Right lobe of liver (tissue), 6 donors: ENCODE measurements at regions not wholly inside any gene's neighbourhood (a gene's known extent, or its start where the extent isn't known, plus 50 kb on each side); places are given as distances from the start of the nearest gene placed in this dataset.

Source experiments
- ATAC-seq, 4 donors: fragments of 200-7000 bp; cut with Tn5 transposase; one replicate each; pipeline ENCODE4 v1.9.1; 2020; ENCODE audit warnings: mild to moderate bottlenecking in 4 of 4, moderate library complexity in 4 of 4
- DNase-seq, 3 donors: peaks; one replicate each; pipeline ENCODE4 v3.0.0-alpha.2; 2020
- H3K27ac ChIP-seq, 3 donors: fragments of 200-600 bp; one replicate each; pipeline ENCODE4 v1.8.0; 2022
- H3K27me3 ChIP-seq, 2 donors: fragments of 200-600 bp; one replicate each; pipeline ENCODE4 v1.8.0; 2022
- H3K36me3 ChIP-seq, 4 donors: fragments of 200-600 bp; sonication (generic) in 1 of 4; one replicate each; pipeline versions ENCODE4 v1.5.1 to v1.8.0; 2017 to 2022; ENCODE audit warnings: control low read depth in 1 of 4
- H3K4me1 ChIP-seq, 4 donors: fragments of 200-600 bp; sonication (generic) in 1 of 4; one replicate each; pipeline versions ENCODE4 v1.5.1 to v1.8.0; 2017 to 2022; ENCODE audit warnings: control low read depth in 1 of 4
- H3K4me3 ChIP-seq, 3 donors: fragments of 200-600 bp; one replicate each; pipeline ENCODE4 v1.8.0; 2022
- H3K9me3 ChIP-seq, 4 donors: fragments of 200-600 bp; sonication (generic) in 1 of 4; one replicate each; pipeline versions ENCODE4 v1.5.1 to v1.8.0; 2017 to 2022; ENCODE audit warnings: control low read depth in 1 of 4
- CTCF ChIP-seq, 4 donors: fragments of 200-600 bp in 3 of 4; fragments of 450-650 bp in 1 of 4; IDR thresholded peaks; one replicate each; pipeline versions ENCODE4 v1.5.1 to v1.8.0; 2016 to 2022; ENCODE audit warnings: antibody characterized with exemption in 4 of 4, mild to moderate bottlenecking in 2 of 4
- POLR2A ChIP-seq: fragments of 450-650 bp; IDR thresholded peaks from one replicate; pipeline ENCODE4 v1.6.1; 2017; ENCODE audit warnings: antibody characterized with exemption, mild to moderate bottlenecking
- WGBS: methylation state at CpG from one replicate; pipeline ENCODE4 v1.1.6; 2018; ENCODE audit warnings: low coverage, low lambda C conversion rate; ENCODE audit not compliant: insufficient coverage; ENCODE audit errors: missing lambda C conversion rate; 5-methylcytosine and 5-hydroxymethylcytosine counted together
- intact Hi-C, 2 donors: fragments of 100-400 bp; cut with DNase I; formaldehyde crosslinking; loops; one replicate each; pipeline versions ENCODE4 v1.11.2 to v1.14.1; 2022
- donor health status: DM: no; HTN: yes; CAD: no.
- donor health status: DM: no; HTN: no; CAD: no.
- donor health status: DM: no; HTN: no; CAD: no.
- donor health status: DM: no; HTN: yes; CAD: no.
- donor health status: DM: no; HTN: yes; CAD: no.

GRCh38 chr12:19992311-19992710, 376.0 kb upstream of the PDE3A start:
- ATAC-seq (peak in 1 of 4 donors; percentile 12), DNase-seq (no peak)
- WGBS: 88% methylated on average over 1 of the region's 2 CpGs

GRCh38 chr12:19994968-19995367, 373.4 kb upstream of the PDE3A start:
- ATAC-seq (no peak), DNase-seq (no peak)
- H3K36me3 ChIP-seq: no peaks in the 10 kb centered on the region
- H3K27ac ChIP-seq: no peak overlapping the region
- H3K4me1 ChIP-seq: peaks cover 0 to 35% (median 7%) of the 10 kb centered on the region in 4 donors
- intact Hi-C loops: no loop called here
- H3K27me3 ChIP-seq: no peaks in the 10 kb centered on the region
- no peaks in the 10 kb centered on the region for H3K9me3 ChIP-seq
- no peak overlapping the region for H3K4me3 ChIP-seq
- TF ChIP-seq POLR2A (no peak), CTCF (IDR thresholded peaks at IDR 0.05) (peak; percentile 21 to 35 (median 32))

More at GRCh38 chr12:19992311-19992710, 376.0 kb upstream of the PDE3A start:
- H3K36me3 ChIP-seq: no peaks in the 10 kb centered on the region
- TF ChIP-seq CTCF (IDR thresholded peaks at IDR 0.05) (no peak), POLR2A (no peak)
- intact Hi-C loops: no loop called here
- no peak overlapping the region for H3K4me3 ChIP-seq
- no peaks in the 10 kb centered on the region for H3K9me3 ChIP-seq
- H3K27ac ChIP-seq: no peak overlapping the region
- H3K27me3 ChIP-seq: no peaks in the 10 kb centered on the region
- peaks cover 0 to 31% (median 6%) of the 10 kb centered on the region in 4 donors for H3K4me1 ChIP-seq

- peak overlapping the region in 1 of 3 donors; percentile 12 for H3K27ac ChIP-seq
Measured at GRCh38 chr12:19997656-19998400, 370.5 kb upstream of the PDE3A start.

GRCh38 chr12:19998411-19998810, 369.9 kb upstream of the PDE3A start:
- no peaks in the 10 kb centered on the region for H3K27me3 ChIP-seq
- peaks cover 0 to 37% (median 7%) of the 10 kb centered on the region in 4 donors for H3K4me1 ChIP-seq
- WGBS: 67% methylated on average over 1 of the region's 1 CpG
- no peaks in the 10 kb centered on the region for H3K36me3 ChIP-seq
- H3K9me3 ChIP-seq: no peaks in the 10 kb centered on the region
- peak overlapping the region in 2 of 3 donors; percentile 11 to 12 for H3K27ac ChIP-seq
- intact Hi-C loops: no loop called here
- no peak for DNase-seq
- ATAC-seq: peak in 2 of 4 donors; percentile 12 to 13
- H3K4me3 ChIP-seq: no peak overlapping the region
- TF ChIP-seq CTCF (IDR thresholded peaks at IDR 0.05): no peak
- no peak for TF ChIP-seq POLR2A

More at GRCh38 chr12:19997656-19998400, 370.5 kb upstream of the PDE3A start:
- H3K4me3 ChIP-seq: no peak overlapping the region
- ATAC-seq (peak in 3 of 4 donors; percentile 23 to 42 (median 30)), DNase-seq (no peak)
- no peaks in the 10 kb centered on the region for H3K36me3 ChIP-seq
- H3K4me1 ChIP-seq: peaks cover 0 to 37% (median 7%) of the 10 kb centered on the region in 4 donors
- H3K9me3 ChIP-seq: no peaks in the 10 kb centered on the region
- WGBS: 89% methylated on average over 3 of the region's 3 CpGs
- TF ChIP-seq CTCF (IDR thresholded peaks at IDR 0.05) (no peak), POLR2A (no peak)
- intact Hi-C loops: no loop called here
- no peaks in the 10 kb centered on the region for H3K27me3 ChIP-seq
